ENCODE measurements at regions not wholly inside any gene's neighbourhood (a gene's known extent, or its start where the extent isn't known, plus 50 kb on each side); places are given as distances from the start of the nearest gene placed in this dataset.
"Not testable (repeated sequence)": the region's sequence is repeated elsewhere in the genome, so short reads cannot be mapped to it uniquely, and the experiment has no call there.

GRCh38 chr21:18524097-18524880 lies 120.7 kb upstream of the TMPRSS15 start:
- no peak for DNase-seq
- Histone ChIP-seq H3K27me3 (ENCODE audit: control insufficient read depth, insufficient read depth, low read length) (no peaks in the 10 kb centered on the region), H3K4me3 (ENCODE audit: insufficient read depth, low read depth, low read length) (no peak overlapping the region), H3K36me3 (replicated peaks; ENCODE audit: control insufficient read depth, insufficient read depth, low read length) (no peaks in the 10 kb centered on the region)

GRCh38 chr21:18529254-18529653 lies 125.7 kb upstream of the TMPRSS15 start:
- no peak for DNase-seq
- Histone ChIP-seq H3K27me3 (ENCODE audit: control insufficient read depth, insufficient read depth, low read length) (no peaks in the 10 kb centered on the region), H3K36me3 (replicated peaks; ENCODE audit: control insufficient read depth, insufficient read depth, low read length) (no peaks in the 10 kb centered on the region), H3K4me3 (ENCODE audit: insufficient read depth, low read depth, low read length) (no peak overlapping the region)

DNA sequence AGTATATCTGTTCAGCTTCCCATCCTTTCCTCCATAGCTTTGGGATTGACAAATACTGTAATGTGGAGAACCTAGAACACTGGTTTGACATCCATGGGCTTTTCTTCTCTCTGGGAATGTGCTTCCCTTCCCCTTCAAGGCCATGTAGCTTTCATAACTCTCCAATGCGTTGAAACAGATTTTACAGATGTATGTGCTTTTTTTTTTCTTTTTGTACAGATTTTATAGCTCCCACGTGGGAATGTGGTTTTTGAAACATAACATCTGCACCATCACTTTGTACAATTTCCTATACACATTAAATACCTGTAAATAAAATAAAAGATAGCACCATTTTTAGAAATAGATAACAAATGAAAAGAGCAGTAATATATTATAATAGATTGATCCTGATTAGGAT lies 138.5 kb upstream of the TMPRSS15 start:
- Histone ChIP-seq H3K36me3 (replicated peaks; ENCODE audit: control insufficient read depth, insufficient read depth, low read length) (no peaks in the 10 kb centered on the region), H3K4me3 (ENCODE audit: insufficient read depth, low read depth, low read length) (no peak overlapping the region), H3K27me3 (ENCODE audit: control insufficient read depth, insufficient read depth, low read length) (no peaks in the 10 kb centered on the region)
- DNase-seq: no peak

- no peak overlapping the region for H3K4me3 ChIP-seq (ENCODE audit: insufficient read depth, low read depth, low read length)
- no peak for DNase-seq
- no peaks in the 10 kb centered on the region for H3K36me3 ChIP-seq (replicated peaks; ENCODE audit: control insufficient read depth, insufficient read depth, low read length)
- H3K27me3 ChIP-seq (ENCODE audit: control insufficient read depth, insufficient read depth, low read length): no peaks in the 10 kb centered on the region
These were observed 142.3 kb upstream of the TMPRSS15 start for GRCh38 chr21:18545908-18546307.

- no peaks in the 10 kb centered on the region for H3K27me3 ChIP-seq (ENCODE audit: control insufficient read depth, insufficient read depth, low read length)
- DNase-seq: no peak
- no peaks in the 10 kb centered on the region for H3K36me3 ChIP-seq (replicated peaks; ENCODE audit: control insufficient read depth, insufficient read depth, low read length)
- H3K4me3 ChIP-seq (ENCODE audit: insufficient read depth, low read depth, low read length): no peak overlapping the region
These were observed 143.8 kb upstream of the TMPRSS15 start for GRCh38 chr21:18547347-18547746.

GRCh38 chr21:18548249-18548648 lies 144.7 kb upstream of the TMPRSS15 start:
- no peak overlapping the region for H3K4me3 ChIP-seq (ENCODE audit: insufficient read depth, low read depth, low read length)
- no peak for DNase-seq
- H3K36me3 ChIP-seq (replicated peaks; ENCODE audit: control insufficient read depth, insufficient read depth, low read length): no peaks in the 10 kb centered on the region
- H3K27me3 ChIP-seq (ENCODE audit: control insufficient read depth, insufficient read depth, low read length): no peaks in the 10 kb centered on the region

DNA sequence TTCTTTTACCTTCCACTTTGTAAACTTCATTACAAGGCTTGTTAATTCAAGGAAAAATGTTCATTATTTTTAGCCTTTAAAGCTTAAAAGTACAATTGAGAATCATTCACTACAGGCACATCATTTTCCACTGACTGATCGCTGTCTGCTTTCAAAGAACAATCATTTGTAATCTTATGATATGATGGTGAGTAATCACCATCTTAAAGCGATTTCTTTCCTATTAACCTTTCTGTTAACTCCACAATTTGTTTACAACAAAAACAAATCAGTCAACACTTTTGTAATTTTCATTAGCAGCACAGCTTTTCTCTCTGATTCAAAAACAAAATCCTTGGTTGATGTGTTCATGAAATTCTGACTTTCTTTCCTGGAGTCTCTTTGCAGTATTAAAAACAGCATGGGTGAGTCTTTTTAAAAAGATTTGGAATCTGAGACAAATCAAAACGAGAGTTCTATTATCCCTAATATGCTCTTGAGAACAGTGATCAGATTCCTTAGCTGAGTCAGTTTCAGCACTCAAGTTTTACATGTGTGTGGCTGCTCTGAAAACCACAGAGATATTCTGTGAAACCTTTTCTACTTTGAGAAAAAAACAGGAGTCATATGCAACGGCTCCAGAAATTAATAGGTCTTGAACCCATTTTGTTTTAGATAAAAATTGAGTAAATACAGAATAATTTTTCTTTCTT lies 145.8 kb upstream of the TMPRSS15 start:
- Histone ChIP-seq H3K27me3 (ENCODE audit: control insufficient read depth, insufficient read depth, low read length) (no peaks in the 10 kb centered on the region), H3K36me3 (replicated peaks; ENCODE audit: control insufficient read depth, insufficient read depth, low read length) (no peaks in the 10 kb centered on the region), H3K4me3 (ENCODE audit: insufficient read depth, low read depth, low read length) (no peak overlapping the region)
- no peak for DNase-seq

DNA sequence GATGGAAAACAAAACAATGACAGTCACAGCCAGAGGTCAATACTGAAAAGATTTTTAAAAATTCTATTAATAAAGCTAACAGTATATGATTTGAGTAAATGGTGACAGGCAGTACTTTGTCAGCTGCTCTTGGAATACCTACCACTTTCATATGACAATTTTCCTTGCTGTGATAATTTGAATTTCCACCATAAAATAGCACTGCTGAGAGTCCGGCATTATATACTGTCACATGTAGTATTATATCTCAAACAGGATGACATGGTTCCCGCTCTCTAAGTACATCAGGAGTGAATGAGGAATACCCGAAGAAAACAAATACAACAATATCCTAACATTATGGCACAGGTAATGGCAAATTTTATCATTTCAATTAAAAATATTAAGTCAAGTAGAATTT lies 146.8 kb upstream of the TMPRSS15 start:
- DNase-seq: no peak
- Histone ChIP-seq H3K4me3 (ENCODE audit: insufficient read depth, low read depth, low read length) (no peak overlapping the region), H3K36me3 (replicated peaks; ENCODE audit: control insufficient read depth, insufficient read depth, low read length) (no peaks in the 10 kb centered on the region), H3K27me3 (ENCODE audit: control insufficient read depth, insufficient read depth, low read length) (no peaks in the 10 kb centered on the region)

DNA sequence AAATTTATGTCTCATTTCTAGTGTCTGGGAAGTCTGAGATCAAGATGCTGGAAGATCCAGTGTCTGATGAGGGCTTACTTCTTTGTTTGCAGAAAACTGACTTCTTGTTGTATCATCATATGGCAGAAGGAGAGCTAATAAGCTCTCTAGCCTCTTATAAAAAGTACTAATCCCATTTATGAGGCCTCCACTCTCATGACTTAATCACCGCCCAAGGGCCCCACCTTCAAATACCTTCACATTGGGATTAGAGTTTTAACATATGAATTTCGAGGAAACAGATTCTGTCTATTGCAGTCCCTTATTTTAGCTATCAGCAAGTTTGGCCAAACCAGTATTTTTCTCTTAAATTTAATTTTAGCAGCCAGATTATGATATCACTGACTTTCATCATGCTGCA lies 150.2 kb upstream of the TMPRSS15 start:
- DNase-seq: no peak
- H3K27me3 ChIP-seq (ENCODE audit: control insufficient read depth, insufficient read depth, low read length): no peaks in the 10 kb centered on the region

DNA sequence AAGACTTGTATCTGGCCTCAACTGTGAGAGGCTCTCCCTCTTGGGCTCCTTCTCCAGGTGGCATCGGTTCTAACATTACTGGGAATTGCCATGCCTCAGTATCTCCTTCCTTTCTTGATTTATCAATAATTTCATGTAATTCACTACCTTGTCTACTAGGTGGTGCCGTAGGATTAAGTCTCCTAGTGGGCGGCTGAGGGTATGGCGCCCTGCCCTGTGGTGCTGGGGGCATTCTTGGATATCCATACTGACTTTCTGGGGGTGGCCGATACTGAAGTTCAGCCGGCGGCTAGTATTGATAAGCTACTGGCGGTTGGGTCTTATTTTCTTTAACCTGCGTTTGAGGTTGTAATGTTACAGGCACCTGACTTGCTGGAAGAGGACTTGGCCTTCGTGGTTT lies 164.2 kb upstream of the TMPRSS15 start:
- not testable (repeated sequence) for H3K36me3 ChIP-seq (replicated peaks; ENCODE audit: control insufficient read depth, insufficient read depth, low read length); H3K27me3 ChIP-seq (ENCODE audit: control insufficient read depth, insufficient read depth, low read length); DNase-seq; H3K4me3 ChIP-seq (ENCODE audit: insufficient read depth, low read depth, low read length)

More for the DNA sequence above, 150.2 kb upstream of the TMPRSS15 start:
- no peak overlapping the region for H3K4me3 ChIP-seq (ENCODE audit: insufficient read depth, low read depth, low read length)
- H3K36me3 ChIP-seq (replicated peaks; ENCODE audit: control insufficient read depth, insufficient read depth, low read length): no peaks in the 10 kb centered on the region

DNA sequence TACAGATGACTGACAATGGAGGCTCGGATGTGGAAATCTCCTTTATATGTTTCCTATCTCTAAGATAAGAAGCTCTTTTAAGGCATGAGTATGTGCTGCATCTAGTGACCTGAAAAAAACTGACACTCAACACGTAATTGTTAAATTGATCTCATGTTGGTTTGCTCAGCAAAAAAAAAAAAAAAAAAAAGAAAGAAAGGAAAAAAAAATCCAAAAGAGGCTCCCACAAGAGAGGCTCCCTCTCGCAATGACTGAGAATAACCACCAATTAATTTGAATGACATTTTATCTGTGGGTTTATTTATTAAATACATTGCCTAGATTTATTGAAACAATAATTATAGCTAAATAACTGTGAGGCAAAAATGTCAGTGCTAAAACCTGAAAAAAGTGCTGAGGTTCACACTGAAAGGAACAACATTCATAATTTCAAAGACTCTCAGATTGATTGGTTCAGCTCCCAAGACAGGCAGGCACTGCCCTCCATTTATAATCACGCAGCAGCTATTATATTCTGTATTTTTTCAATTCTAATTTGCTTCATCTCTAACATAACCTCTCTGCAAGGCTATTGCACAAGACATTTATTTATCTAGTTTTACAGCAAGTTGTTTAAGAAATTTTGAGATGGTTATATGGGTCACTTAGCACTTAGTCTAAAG lies 184.5 kb upstream of the TMPRSS15 start:
- H3K27me3 ChIP-seq (ENCODE audit: control insufficient read depth, insufficient read depth, low read length): no peaks in the 10 kb centered on the region
- DNase-seq: no peak
- no peak overlapping the region for H3K4me3 ChIP-seq (ENCODE audit: insufficient read depth, low read depth, low read length)
- H3K36me3 ChIP-seq (replicated peaks; ENCODE audit: control insufficient read depth, insufficient read depth, low read length): no peaks in the 10 kb centered on the region

DNA sequence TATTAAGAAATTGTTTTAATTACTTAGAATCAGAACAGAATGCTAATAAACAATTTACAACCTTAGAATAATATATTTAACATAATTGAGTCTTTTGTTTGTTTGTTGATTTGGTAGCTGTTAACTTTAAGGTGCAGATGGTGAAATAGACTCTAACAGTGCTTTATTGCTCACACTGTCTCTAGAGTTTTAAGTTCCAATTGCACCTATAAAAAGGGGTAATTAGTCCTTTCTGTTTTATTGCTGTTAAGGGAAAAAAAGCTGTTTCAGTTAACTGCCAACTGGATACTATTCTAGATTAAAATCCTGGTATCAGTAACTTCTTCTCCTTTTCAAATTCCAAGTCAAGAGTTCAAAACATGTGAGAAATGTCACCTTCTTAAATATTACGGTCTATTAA lies 197.6 kb upstream of the TMPRSS15 start:
- no peaks in the 10 kb centered on the region for H3K27me3 ChIP-seq (ENCODE audit: control insufficient read depth, insufficient read depth, low read length)
- H3K4me3 ChIP-seq (ENCODE audit: insufficient read depth, low read depth, low read length): no peak overlapping the region
- H3K36me3 ChIP-seq (replicated peaks; ENCODE audit: control insufficient read depth, insufficient read depth, low read length): no peaks in the 10 kb centered on the region
- DNase-seq: no peak

- no peak overlapping the region for H3K4me3 ChIP-seq (ENCODE audit: insufficient read depth, low read depth, low read length)
- H3K27me3 ChIP-seq (ENCODE audit: control insufficient read depth, insufficient read depth, low read length): no peaks in the 10 kb centered on the region
- H3K36me3 ChIP-seq (replicated peaks; ENCODE audit: control insufficient read depth, insufficient read depth, low read length): no peaks in the 10 kb centered on the region
- no peak for DNase-seq
These were observed 199.1 kb upstream of the TMPRSS15 start for GRCh38 chr21:18602711-18603110.

DNA sequence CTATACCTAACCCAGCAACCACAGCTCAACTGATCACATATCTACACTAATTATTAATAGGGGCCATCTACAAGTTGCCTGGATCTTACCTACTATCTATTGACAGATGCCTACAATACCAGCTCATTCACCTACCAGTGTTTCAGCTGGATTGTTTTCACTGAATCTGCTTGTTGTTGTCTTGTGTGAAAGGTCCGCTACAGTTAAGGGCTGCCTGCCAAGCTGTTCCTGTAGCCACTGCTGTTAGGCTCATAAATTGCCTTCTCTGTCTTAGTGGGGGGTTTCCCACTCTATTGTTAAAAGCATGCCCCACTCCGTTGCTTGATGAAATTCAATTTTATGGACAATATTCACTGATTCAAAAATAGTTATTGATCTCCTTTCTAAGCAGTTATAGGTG lies 199.7 kb upstream of the TMPRSS15 start:
- H3K27me3 ChIP-seq (ENCODE audit: control insufficient read depth, insufficient read depth, low read length): no peaks in the 10 kb centered on the region
- H3K36me3 ChIP-seq (replicated peaks; ENCODE audit: control insufficient read depth, insufficient read depth, low read length): no peaks in the 10 kb centered on the region
- H3K4me3 ChIP-seq (ENCODE audit: insufficient read depth, low read depth, low read length): no peak overlapping the region
- no peak for DNase-seq

- Histone ChIP-seq H3K36me3 (replicated peaks; ENCODE audit: control insufficient read depth, insufficient read depth, low read length) (no peaks in the 10 kb centered on the region), H3K27me3 (ENCODE audit: control insufficient read depth, insufficient read depth, low read length) (no peaks in the 10 kb centered on the region), H3K4me3 (ENCODE audit: insufficient read depth, low read depth, low read length) (no peak overlapping the region)
- DNase-seq: no peak
These were observed 200.4 kb upstream of the TMPRSS15 start for GRCh38 chr21:18603980-18604379.

Measured in H7 (cell line).